Mesenchymal stem cell (in vitro differentiated cells and primary cell): ENCODE measurements at regions not wholly inside any gene's neighbourhood (a gene's known extent, or its start where the extent isn't known, plus 50 kb on each side); places are given as distances from the start of the nearest gene placed in this dataset.

ENCODE experiments used
- DNase-seq: peaks from one replicate; pipeline ENCODE4 v3.0.0-alpha.2; 2013
- H2AFZ ChIP-seq: one replicate; pipeline ENCODE4 v1.6.1; 2013; ENCODE audit warnings: low read depth, mild to moderate bottlenecking, control low read depth, inconsistent platforms, low read length, moderate library complexity
- H2AK5ac ChIP-seq: 2 replicates; pipeline ENCODE4 v1.6.1; 2013; ENCODE audit warnings: low read length, moderate library complexity, mild to moderate bottlenecking, inconsistent platforms; ENCODE audit not compliant: severe bottlenecking
- H2BK120ac ChIP-seq: one replicate; pipeline ENCODE4 v1.6.1; 2013; ENCODE audit warnings: low read depth, mild to moderate bottlenecking, inconsistent platforms, low read length, moderate library complexity
- H2BK12ac ChIP-seq, 2 experiments: one replicate each; pipeline ENCODE4 v1.6.1; 2013; ENCODE audit warnings: inconsistent platforms in 2 of 2, low read length in 2 of 2, mild to moderate bottlenecking in 2 of 2, moderate library complexity in 2 of 2, control low read depth in 1 of 2
- H2BK15ac ChIP-seq: one replicate; pipeline ENCODE4 v1.6.1; 2013; ENCODE audit warnings: mild to moderate bottlenecking, low read depth, inconsistent platforms; ENCODE audit not compliant: poor library complexity, severe bottlenecking
- H2BK5ac ChIP-seq: 2 replicates; pipeline ENCODE4 v1.6.1; 2013; ENCODE audit warnings: low read depth, mild to moderate bottlenecking, low read length, control low read depth, inconsistent platforms; ENCODE audit not compliant: poor library complexity, severe bottlenecking
- H3K14ac ChIP-seq, 2 experiments: one replicate each; pipeline ENCODE4 v1.6.1; 2013; ENCODE audit warnings: inconsistent platforms in 2 of 2, low read length in 2 of 2, control low read depth in 1 of 2, mild to moderate bottlenecking in 1 of 2, moderate library complexity in 1 of 2
- H3K18ac ChIP-seq, 2 experiments: one replicate each; pipeline ENCODE4 v1.6.1; 2013; ENCODE audit warnings: inconsistent platforms in 2 of 2, low read length in 2 of 2, control low read depth in 1 of 2, low read depth in 1 of 2, mild to moderate bottlenecking in 1 of 2
- H3K23ac ChIP-seq, 2 experiments: one replicate each; pipeline ENCODE4 v1.6.1; 2013; ENCODE audit warnings: inconsistent platforms in 2 of 2, low read length in 2 of 2, mild to moderate bottlenecking in 2 of 2, moderate library complexity in 2 of 2, control low read depth in 1 of 2
- H3K27ac ChIP-seq: 2 replicates; pipeline ENCODE4 v1.5.1; 2013; ENCODE audit warnings: mild to moderate bottlenecking, moderate library complexity, low read length, control low read depth, inconsistent platforms; ENCODE audit not compliant: poor library complexity, severe bottlenecking
- H3K27me3 ChIP-seq, 2 experiments: 2 replicates each; pipeline versions ENCODE4 v1.6.1 to v1.7.0; 2013; ENCODE audit warnings: low read length in 2 of 2, mild to moderate bottlenecking in 2 of 2, moderate library complexity in 2 of 2, control low read depth in 1 of 2, inconsistent platforms in 1 of 2; ENCODE audit not compliant: control insufficient read depth in 1 of 2, insufficient read depth in 1 of 2
- H3K36me3 ChIP-seq, 2 experiments: 2 replicates each; pipeline versions ENCODE4 v1.6.1 to v1.7.0; 2013; ENCODE audit warnings: low read length in 2 of 2, control low read depth in 1 of 2, inconsistent platforms in 1 of 2, low read depth in 1 of 2, mild to moderate bottlenecking in 1 of 2; ENCODE audit not compliant: insufficient read depth in 2 of 2, control insufficient read depth in 1 of 2
- H3K4ac ChIP-seq, 2 experiments: one replicate each; pipeline ENCODE4 v1.6.1; 2013; ENCODE audit warnings: inconsistent platforms in 2 of 2, low read length in 2 of 2, mild to moderate bottlenecking in 2 of 2, moderate library complexity in 2 of 2, control low read depth in 1 of 2, low read depth in 1 of 2
- H3K4me1 ChIP-seq: 2 replicates; pipeline ENCODE4 v1.6.1; 2013; ENCODE audit warnings: low read depth, low read length, control low read depth; ENCODE audit not compliant: control insufficient read depth, insufficient read depth
- H3K4me2 ChIP-seq: 2 replicates; pipeline ENCODE4 v1.6.1; 2013; ENCODE audit warnings: low read length, mild to moderate bottlenecking, inconsistent platforms; ENCODE audit not compliant: poor library complexity, severe bottlenecking
- H3K4me3 ChIP-seq, 2 experiments: 2 replicates each; pipeline versions ENCODE4 v1.5.1 to v1.7.0; 2013; ENCODE audit warnings: low read length in 2 of 2, mild to moderate bottlenecking in 2 of 2, control low read depth in 1 of 2, low read depth in 1 of 2; ENCODE audit not compliant: insufficient read depth in 1 of 2
- H3K79me1 ChIP-seq: replicated peaks from 2 replicates; pipeline ENCODE4 v1.6.1; 2013; ENCODE audit warnings: mild to moderate bottlenecking, control low read depth, low read length, inconsistent platforms; ENCODE audit not compliant: poor library complexity, severe bottlenecking
- H3K9ac ChIP-seq: 2 replicates; pipeline ENCODE4 v1.7.0; 2013; ENCODE audit warnings: mild to moderate bottlenecking, low read length, moderate library complexity
- H3K9me3 ChIP-seq: 2 replicates; pipeline ENCODE4 v1.7.0; 2013; ENCODE audit warnings: mild to moderate bottlenecking, low read length; ENCODE audit not compliant: control insufficient read depth
- H4K8ac ChIP-seq: one replicate; pipeline ENCODE4 v1.6.1; 2013; ENCODE audit warnings: inconsistent platforms, mild to moderate bottlenecking, low read length, moderate library complexity
- H4K91ac ChIP-seq: one replicate; pipeline ENCODE4 v1.6.1; 2013; ENCODE audit warnings: mild to moderate bottlenecking, low read length, inconsistent platforms
- WGBS: methylation state at CpG from one replicate; pipeline ENCODE4 v1.1.7; 2013; ENCODE audit warnings: mixed read lengths; 5-methylcytosine and 5-hydroxymethylcytosine counted together

DNA sequence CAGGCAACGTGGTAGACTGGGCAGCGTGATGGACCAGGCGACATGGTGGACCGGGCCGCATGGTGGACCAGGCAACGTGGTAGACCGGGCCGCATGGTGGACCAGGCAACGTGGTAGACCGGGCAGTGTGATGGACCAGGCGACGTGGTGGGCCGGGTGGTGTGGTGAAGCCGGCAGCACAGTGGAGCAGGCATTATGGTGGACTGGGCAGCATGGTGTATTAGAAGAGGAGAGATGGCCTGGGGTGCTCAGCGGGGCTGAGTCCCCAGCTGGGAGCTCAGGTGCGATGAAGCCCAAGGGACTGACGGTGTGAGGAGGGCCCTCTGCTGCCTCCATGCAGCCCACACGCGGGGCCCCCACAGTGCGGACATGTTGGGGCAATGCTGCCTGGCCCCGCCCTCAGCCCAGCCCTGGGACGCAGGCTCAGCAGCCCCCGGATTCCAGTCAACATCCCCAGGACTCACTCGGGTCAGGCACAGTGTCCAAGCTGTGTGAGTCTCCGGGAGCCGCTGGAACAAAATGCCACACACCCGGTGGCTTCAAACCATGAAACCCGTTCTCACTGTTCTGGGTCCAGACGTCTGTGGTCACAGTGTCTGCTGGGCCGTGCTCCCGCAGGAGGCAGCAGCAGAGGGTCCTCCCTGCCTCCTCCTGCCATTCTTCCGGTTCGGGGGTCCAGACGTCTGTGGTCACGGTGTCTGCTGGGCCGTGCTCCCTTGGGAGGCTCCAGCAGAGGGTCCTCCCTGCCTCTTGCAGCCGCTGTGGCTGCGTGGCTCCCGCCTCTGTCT lies 1084.9 kb downstream of the BRD1 start:
- peak overlapping the region; percentile 62 for H4K91ac ChIP-seq
- H3K36me3 ChIP-seq, result no peaks in the 10 kb centered on the region
- no peaks in the 10 kb centered on the region for H3K9me3 ChIP-seq
- H4K8ac ChIP-seq, result no peak overlapping the region
- H2BK120ac ChIP-seq, result no peak overlapping the region
- H3K4me1 ChIP-seq, result no peaks in the 10 kb centered on the region
- H3K79me1 ChIP-seq, result no peaks in the 10 kb centered on the region
- H3K14ac ChIP-seq, result no peak overlapping the region
- WGBS, result 87% methylated on average over 39 of the region's 39 CpGs
- H2BK15ac ChIP-seq, result no peak overlapping the region
- no peak overlapping the region for H2AFZ ChIP-seq
- no peak overlapping the region for H3K27ac ChIP-seq
- no peaks in the 10 kb centered on the region for H3K27me3 ChIP-seq
- H3K9ac ChIP-seq, result no peak overlapping the region
- H3K4me3 ChIP-seq, result no peak overlapping the region
- no peak overlapping the region for H2BK12ac ChIP-seq
- no peak overlapping the region for H3K18ac ChIP-seq
- H3K23ac ChIP-seq, result no peak overlapping the region
- no peak overlapping the region for H3K4me2 ChIP-seq
- H2BK5ac ChIP-seq, result no peak overlapping the region
- DNase-seq, result no peak
- H2AK5ac ChIP-seq, result no peak overlapping the region
- no peak overlapping the region for H3K4ac ChIP-seq

DNA sequence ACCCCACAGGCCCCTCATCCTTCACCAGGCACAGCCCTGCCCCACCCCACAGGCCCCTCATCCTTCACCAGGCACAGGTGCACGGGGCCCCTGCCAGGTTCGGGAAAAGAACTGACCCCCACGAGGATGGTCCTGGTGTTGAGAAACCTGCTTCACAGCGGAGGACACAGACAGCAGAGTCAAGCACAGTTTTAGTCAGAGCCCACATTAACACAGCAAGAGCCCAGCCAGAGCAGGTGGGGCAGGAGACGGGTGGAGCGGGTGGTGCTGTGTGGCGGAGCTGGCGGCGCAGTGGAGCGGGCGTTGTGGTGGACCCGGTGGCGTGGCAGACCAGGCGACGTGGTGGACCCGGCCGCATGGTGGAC lies 1085.5 kb downstream of the BRD1 start:
- no peak overlapping the region for H4K8ac ChIP-seq
- no peak overlapping the region for H3K27ac ChIP-seq
- H3K9ac ChIP-seq, result no peak overlapping the region
- no peaks in the 10 kb centered on the region for H3K9me3 ChIP-seq
- peak overlapping the region; percentile 62 for H4K91ac ChIP-seq
- H3K27me3 ChIP-seq, result no peaks in the 10 kb centered on the region
- WGBS, result 92% methylated on average over 17 of the region's 17 CpGs
- H3K18ac ChIP-seq, result no peak overlapping the region
- no peak overlapping the region for H2BK5ac ChIP-seq
- no peak overlapping the region for H3K14ac ChIP-seq
- no peaks in the 10 kb centered on the region for H3K4me1 ChIP-seq
- H2BK120ac ChIP-seq, result no peak overlapping the region
- no peak overlapping the region for H2AFZ ChIP-seq
- no peak overlapping the region for H2BK12ac ChIP-seq
- DNase-seq, result no peak
- H3K79me1 ChIP-seq, result no peaks in the 10 kb centered on the region
- H3K4me2 ChIP-seq, result no peak overlapping the region
- H3K36me3 ChIP-seq, result no peaks in the 10 kb centered on the region
- no peak overlapping the region for H3K4ac ChIP-seq
- H2BK15ac ChIP-seq, result no peak overlapping the region
- H3K4me3 ChIP-seq, result no peak overlapping the region
- no peak overlapping the region for H2AK5ac ChIP-seq
- no peak overlapping the region for H3K23ac ChIP-seq

DNA sequence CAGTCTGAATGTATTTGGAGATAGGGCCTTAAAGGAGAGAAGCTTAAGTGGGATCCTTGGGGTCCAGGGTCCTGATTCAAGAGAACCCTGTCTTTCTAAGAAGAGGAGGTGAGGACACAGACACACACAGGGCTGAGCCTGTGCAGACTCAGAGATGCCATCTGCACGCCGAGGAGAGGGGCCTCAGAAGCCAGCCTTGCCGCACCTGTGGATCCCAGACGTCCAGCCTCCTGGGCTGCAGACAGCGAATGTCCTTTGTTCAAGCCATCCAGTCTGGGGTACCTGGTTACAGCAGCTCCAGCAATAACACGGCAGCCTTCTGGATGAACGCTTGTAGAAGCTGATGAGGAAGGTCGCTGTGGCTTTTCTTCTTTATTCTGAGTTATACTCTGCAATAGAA lies 1086.1 kb downstream of the BRD1 start:
- H3K36me3 ChIP-seq, result no peaks in the 10 kb centered on the region
- no peak overlapping the region for H2BK12ac ChIP-seq
- H2AFZ ChIP-seq, result no peak overlapping the region
- H2AK5ac ChIP-seq, result no peak overlapping the region
- no peak overlapping the region for H3K18ac ChIP-seq
- H3K27me3 ChIP-seq, result no peaks in the 10 kb centered on the region
- no peaks in the 10 kb centered on the region for H3K9me3 ChIP-seq
- no peak overlapping the region for H3K9ac ChIP-seq
- H2BK15ac ChIP-seq, result no peak overlapping the region
- no peak overlapping the region for H3K23ac ChIP-seq
- H3K79me1 ChIP-seq, result no peaks in the 10 kb centered on the region
- H3K4ac ChIP-seq, result no peak overlapping the region
- no peak overlapping the region for H2BK5ac ChIP-seq
- H4K8ac ChIP-seq, result no peak overlapping the region
- H3K4me1 ChIP-seq, result no peaks in the 10 kb centered on the region
- H3K4me2 ChIP-seq, result no peak overlapping the region
- no peak overlapping the region for H4K91ac ChIP-seq
- DNase-seq, result no peak
- H3K4me3 ChIP-seq, result no peak overlapping the region
- WGBS, result 90% methylated on average over 8 of the region's 8 CpGs
- no peak overlapping the region for H3K14ac ChIP-seq
- H2BK120ac ChIP-seq, result no peak overlapping the region
- H3K27ac ChIP-seq, result no peak overlapping the region

DNA sequence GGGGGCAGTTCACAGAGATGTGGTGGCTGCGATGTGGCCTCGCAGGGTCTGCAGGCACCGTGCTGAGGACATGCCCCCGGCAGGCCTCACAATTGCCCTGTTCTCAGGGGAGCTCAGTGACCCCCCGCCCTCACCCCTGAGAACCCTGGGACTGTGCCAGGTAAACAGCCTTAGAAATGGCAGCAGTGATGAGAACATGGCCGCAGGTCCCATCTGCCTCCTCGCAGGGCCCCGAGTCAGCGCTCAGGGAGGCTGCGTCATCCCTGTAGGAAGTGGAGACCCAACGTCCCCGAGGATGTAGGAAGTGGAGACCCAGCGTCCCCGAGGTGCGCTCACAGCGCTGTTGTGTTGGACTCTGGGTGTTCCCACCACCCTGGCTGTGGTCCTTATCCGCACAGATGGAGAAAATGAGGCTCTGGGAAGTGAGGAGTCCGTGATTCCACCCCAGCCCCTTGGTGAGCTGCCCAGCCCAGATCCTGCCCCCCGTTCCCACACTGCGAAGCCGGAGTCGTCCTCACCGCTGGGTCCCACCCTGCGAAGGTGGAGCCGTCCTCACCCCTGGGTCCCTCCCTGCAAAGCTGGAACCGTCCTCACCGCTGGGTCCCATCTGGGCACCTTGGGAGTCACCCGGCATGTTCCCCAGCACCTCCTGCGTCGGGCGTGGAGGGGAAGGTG lies 1086.8 kb downstream of the BRD1 start:
- Histone ChIP-seq H3K18ac (no peak overlapping the region), H3K4me3 (no peak overlapping the region), H2AK5ac (no peak overlapping the region), H3K79me1 (no peaks in the 10 kb centered on the region), H2BK12ac (no peak overlapping the region), H3K36me3 (no peaks in the 10 kb centered on the region), H2AFZ (no peak overlapping the region), H2BK120ac (no peak overlapping the region), H3K4ac (no peak overlapping the region), H3K4me1 (no peaks in the 10 kb centered on the region), H3K9ac (no peak overlapping the region), H3K27ac (no peak overlapping the region), H2BK5ac (no peak overlapping the region), H3K23ac (no peak overlapping the region), H3K14ac (no peak overlapping the region), H4K8ac (no peak overlapping the region), H2BK15ac (no peak overlapping the region), H3K27me3 (no peaks in the 10 kb centered on the region), H4K91ac (no peak overlapping the region), H3K9me3 (no peaks in the 10 kb centered on the region), H3K4me2 (no peak overlapping the region)
- DNase-seq, result no peak
- 84% methylated on average over 31 of the region's 31 CpGs for WGBS
